Brain microvascular endothelial cell (primary cell): ENCODE measurements at regions not wholly inside any gene's neighbourhood (a gene's known extent, or its start where the extent isn't known, plus 50 kb on each side); places are given as distances from the start of the nearest gene placed in this dataset.

Experiments
- DNase-seq: peaks from one replicate; pipeline ENCODE4 v3.0.0-alpha.2; 2020
- H3K27ac ChIP-seq: fragments of 250-450 bp; sonication (Bioruptor Pico); 2 replicates; pipeline ENCODE4 v1.5.1; 2020; ENCODE audit warnings: mild to moderate bottlenecking, moderate library complexity
- H3K27me3 ChIP-seq: fragments of 250-450 bp; sonication (Bioruptor Pico); replicated peaks from 2 replicates; pipeline ENCODE4 v1.5.1; 2020; ENCODE audit warnings: mild to moderate bottlenecking
- H3K36me3 ChIP-seq: fragments of 250-450 bp; sonication (Bioruptor Pico); replicated peaks from 2 replicates; pipeline ENCODE4 v1.5.1; 2020; ENCODE audit warnings: mild to moderate bottlenecking
- H3K4me3 ChIP-seq: 2 replicates; pipeline ENCODE4 v1.5.1; 2011; ENCODE audit warnings: low read depth, mild to moderate bottlenecking, control low read depth, low read length, moderate library complexity
- in situ Hi-C: cut with HindIII; loops from 2 replicates; pipeline ENCODE4 v1.10.0; 2017; ENCODE audit warnings: low sequenced_read_pairs, low pct_ligation_motif_present
- TF ChIP-seq, protein P1 (sequence below): IDR thresholded peaks from 2 replicates; pipeline ENCODE4 v1.5.1; 2011; ENCODE audit warnings: low read depth, mild to moderate bottlenecking, moderate library complexity, low read length, control low read depth, inconsistent platforms; ENCODE audit errors: missing control alignments

DNA sequence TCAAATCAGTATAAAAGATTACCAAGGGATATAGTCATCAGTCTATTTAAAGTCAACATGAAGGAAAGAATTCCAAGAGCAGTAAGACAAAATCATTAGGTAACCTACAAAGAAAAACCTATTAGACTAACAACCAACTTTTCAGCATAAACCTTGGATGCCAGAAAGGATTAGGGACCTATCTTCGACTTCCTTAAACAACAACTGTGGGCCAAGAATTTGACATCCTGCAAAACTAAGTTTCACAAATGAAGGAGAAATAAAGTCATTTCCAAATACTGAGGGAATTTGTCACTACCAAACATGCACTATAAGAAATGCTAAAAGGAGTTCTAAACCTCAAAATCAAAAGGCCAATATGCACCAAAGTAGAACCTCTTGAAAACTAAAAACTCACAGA, 147.9 kb upstream of the TFPI start:
- Histone ChIP-seq H3K36me3 (no peaks in the 10 kb centered on the region), H3K4me3 (no peak overlapping the region), H3K27ac (no peak overlapping the region), H3K27me3 (no peaks in the 10 kb centered on the region)
- DNase-seq = no peak
- in situ Hi-C loops = no loop called here
- TF ChIP-seq, protein P1, sequence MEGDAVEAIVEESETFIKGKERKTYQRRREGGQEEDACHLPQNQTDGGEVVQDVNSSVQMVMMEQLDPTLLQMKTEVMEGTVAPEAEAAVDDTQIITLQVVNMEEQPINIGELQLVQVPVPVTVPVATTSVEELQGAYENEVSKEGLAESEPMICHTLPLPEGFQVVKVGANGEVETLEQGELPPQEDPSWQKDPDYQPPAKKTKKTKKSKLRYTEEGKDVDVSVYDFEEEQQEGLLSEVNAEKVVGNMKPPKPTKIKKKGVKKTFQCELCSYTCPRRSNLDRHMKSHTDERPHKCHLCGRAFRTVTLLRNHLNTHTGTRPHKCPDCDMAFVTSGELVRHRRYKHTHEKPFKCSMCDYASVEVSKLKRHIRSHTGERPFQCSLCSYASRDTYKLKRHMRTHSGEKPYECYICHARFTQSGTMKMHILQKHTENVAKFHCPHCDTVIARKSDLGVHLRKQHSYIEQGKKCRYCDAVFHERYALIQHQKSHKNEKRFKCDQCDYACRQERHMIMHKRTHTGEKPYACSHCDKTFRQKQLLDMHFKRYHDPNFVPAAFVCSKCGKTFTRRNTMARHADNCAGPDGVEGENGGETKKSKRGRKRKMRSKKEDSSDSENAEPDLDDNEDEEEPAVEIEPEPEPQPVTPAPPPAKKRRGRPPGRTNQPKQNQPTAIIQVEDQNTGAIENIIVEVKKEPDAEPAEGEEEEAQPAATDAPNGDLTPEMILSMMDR = no peak

DNA sequence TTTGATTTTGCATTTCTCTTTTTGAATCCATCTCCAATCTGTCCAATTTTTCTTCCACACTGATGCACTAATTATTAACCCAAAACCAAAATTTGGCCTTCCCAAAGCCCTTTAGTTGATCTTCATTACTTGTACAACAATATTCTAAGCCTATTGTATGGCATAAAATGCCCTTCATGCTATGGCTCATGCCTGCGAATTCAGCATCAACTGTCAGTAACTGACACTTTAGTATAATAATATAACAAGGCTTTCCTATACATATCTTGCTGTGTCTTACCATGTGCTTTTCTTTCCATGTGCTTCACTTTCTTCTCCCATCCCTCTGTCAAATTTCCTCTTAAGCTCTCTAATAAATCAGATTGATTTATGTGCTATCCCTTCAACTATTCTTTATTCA, 154.0 kb upstream of the TFPI start:
- TF ChIP-seq, protein P1 = no peak
- DNase-seq = no peak
- no peaks in the 10 kb centered on the region for H3K27me3 ChIP-seq
- no peak overlapping the region for H3K27ac ChIP-seq
- in situ Hi-C loops = no loop called here
- H3K4me3 ChIP-seq = no peak overlapping the region
- no peaks in the 10 kb centered on the region for H3K36me3 ChIP-seq

DNA sequence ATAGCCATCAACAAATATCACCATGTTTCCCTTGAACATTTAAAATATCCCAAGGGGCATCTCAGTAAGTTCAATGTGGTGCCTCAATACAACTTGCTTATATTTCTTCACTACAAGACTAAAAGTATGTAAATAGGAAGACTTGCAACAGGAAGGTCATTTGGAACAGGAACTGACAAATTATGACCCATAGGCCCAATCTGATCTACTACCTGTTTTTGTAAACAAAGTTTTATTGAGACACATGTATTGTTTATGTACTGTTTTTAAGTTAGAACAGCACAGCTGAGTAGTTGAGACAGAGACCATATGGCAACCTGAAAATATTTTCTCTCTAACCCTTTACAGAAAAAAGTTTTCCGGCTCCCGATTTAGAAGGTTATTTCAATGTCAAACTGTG, 154.8 kb upstream of the TFPI start:
- H3K27me3 ChIP-seq = no peaks in the 10 kb centered on the region
- H3K4me3 ChIP-seq = no peak overlapping the region
- H3K36me3 ChIP-seq = no peaks in the 10 kb centered on the region
- in situ Hi-C loops = no loop called here
- TF ChIP-seq, protein P1 = no peak
- DNase-seq = no peak
- no peak overlapping the region for H3K27ac ChIP-seq

DNA sequence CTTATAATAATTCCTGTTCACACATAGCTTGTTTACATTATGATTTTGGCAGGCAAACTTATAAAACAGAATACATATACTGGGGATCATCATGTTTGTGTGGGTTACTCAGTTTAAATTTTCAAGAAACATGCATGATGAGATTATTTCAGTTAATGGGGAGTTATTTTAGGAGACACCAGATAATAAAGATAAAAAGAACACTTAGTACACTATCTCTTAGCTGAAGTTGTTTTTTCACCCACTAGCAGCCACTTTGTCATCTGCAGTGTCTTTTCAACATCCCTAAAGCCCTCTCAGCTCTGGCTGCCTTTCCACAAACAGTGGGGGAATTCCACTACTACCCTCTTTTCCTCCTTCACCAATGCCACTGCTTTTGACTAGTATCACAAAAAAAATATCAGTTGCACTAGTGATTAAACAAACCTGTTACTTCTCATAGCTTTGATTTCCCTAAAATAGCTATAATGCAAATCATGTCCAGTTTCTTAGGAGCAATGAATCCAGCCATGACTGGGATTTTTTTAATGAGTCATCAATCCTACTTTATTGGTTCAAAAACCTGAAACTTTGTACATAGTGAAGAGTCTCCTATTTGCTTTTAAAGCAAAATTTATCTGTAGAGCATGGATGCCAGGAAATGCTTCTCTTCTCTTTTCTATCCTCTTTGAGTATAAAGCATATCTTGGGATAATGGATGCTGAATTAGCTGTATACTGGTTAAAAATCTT, 156.7 kb upstream of the TFPI start:
- Histone ChIP-seq H3K27ac (no peak overlapping the region), H3K27me3 (no peaks in the 10 kb centered on the region), H3K4me3 (no peak overlapping the region), H3K36me3 (no peaks in the 10 kb centered on the region)
- in situ Hi-C loops = no loop called here
- no peak for DNase-seq
- TF ChIP-seq, protein P1 = no peak

DNA sequence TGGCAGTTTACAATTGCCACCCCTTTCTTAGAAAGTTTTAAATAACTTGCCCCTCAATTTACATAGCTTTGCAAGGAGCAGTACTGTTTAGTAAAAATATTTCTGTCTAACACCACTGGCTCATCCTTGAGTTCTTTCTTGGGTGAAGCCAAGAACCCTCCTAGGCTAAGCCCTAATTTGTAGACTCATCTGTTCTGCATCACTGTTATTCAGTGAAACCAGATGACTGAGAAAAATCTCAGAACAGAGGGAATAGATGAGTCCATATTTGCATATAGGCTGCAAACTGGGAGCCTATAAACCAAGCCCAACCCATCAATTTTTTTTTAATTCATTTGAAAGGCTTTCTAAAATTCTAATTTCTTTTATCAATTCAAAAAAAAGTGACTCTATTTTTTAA, 161.4 kb upstream of the TFPI start:
- in situ Hi-C loops = no loop called here
- no peak for DNase-seq
- no peaks in the 10 kb centered on the region for H3K36me3 ChIP-seq
- TF ChIP-seq, protein P1 = no peak
- H3K27ac ChIP-seq = no peak overlapping the region
- H3K27me3 ChIP-seq = no peaks in the 10 kb centered on the region
- no peak overlapping the region for H3K4me3 ChIP-seq

DNA sequence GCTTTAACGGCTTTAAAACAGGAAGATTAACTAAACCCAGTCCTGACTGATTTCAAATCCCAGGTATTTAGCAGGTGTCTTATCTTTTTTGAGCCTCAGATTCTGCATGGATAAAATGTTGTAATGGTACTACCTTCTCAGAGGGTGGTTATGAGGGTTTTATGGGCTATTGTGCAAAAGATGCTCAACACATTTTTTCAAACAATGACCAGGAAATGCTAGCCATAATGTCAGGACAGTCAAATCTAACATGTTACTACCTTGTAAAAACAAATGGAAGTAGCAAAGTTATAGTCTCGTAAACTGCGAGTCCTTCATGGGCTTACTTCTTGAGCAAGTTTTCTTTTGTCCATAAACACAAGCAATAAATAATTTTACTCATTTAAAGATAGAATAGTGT, 162.1 kb upstream of the TFPI start:
- Histone ChIP-seq H3K36me3 (no peaks in the 10 kb centered on the region), H3K27ac (no peak overlapping the region), H3K4me3 (no peak overlapping the region), H3K27me3 (no peaks in the 10 kb centered on the region)
- TF ChIP-seq, protein P1 = no peak
- in situ Hi-C loops = no loop called here
- no peak for DNase-seq
